ENCODE measurements at regions not wholly inside any gene's neighbourhood (a gene's known extent, or its start where the extent isn't known, plus 50 kb on each side); places are given as distances from the start of the nearest gene placed in this dataset.

DNA sequence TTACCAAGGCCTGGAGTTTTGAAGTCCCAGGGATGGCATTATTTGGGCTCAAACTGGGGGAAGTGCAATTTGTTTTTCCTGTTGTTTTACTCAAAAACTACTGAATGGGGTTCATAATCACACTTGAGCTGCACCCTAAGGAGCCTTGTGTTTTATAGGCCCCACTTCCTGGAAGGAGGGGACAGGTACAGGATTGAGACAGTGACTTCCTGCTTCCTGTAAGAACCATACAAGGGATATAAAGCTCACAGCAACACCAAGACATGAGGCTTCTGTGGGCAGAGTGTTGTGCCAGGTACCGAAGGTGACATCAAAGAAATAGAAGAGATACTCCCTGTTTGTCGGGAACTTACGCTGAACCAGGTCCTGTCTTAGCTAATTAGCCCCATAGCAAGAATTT is 70.4 kb upstream of the SKOR2 start:
- TF ChIP-seq NFIC (IDR thresholded peaks at IDR 0.05) = no peak
- TF ChIP-seq FOXM1 (IDR thresholded peaks at IDR 0.05; ENCODE audit: borderline replicate concordance, low read depth) = no peak
- TF ChIP-seq TCF12 (IDR thresholded peaks at IDR 0.05; ENCODE audit: low read depth) = no peak
- no peak for TF ChIP-seq TAF1 (IDR thresholded peaks at IDR 0.05; ENCODE audit: low read depth)
- TF ChIP-seq ZBTB7A (IDR thresholded peaks at IDR 0.05; ENCODE audit: low read depth) = no peak
- TF ChIP-seq RAD21 (IDR thresholded peaks at IDR 0.05; ENCODE audit: low read depth) = no peak
- TF ChIP-seq CREB1 (IDR thresholded peaks at IDR 0.05; ENCODE audit: low read depth) = no peak
- TF ChIP-seq YY1 (IDR thresholded peaks at IDR 0.05; ENCODE audit: low read depth) = no peak
- TF ChIP-seq, protein P1, sequence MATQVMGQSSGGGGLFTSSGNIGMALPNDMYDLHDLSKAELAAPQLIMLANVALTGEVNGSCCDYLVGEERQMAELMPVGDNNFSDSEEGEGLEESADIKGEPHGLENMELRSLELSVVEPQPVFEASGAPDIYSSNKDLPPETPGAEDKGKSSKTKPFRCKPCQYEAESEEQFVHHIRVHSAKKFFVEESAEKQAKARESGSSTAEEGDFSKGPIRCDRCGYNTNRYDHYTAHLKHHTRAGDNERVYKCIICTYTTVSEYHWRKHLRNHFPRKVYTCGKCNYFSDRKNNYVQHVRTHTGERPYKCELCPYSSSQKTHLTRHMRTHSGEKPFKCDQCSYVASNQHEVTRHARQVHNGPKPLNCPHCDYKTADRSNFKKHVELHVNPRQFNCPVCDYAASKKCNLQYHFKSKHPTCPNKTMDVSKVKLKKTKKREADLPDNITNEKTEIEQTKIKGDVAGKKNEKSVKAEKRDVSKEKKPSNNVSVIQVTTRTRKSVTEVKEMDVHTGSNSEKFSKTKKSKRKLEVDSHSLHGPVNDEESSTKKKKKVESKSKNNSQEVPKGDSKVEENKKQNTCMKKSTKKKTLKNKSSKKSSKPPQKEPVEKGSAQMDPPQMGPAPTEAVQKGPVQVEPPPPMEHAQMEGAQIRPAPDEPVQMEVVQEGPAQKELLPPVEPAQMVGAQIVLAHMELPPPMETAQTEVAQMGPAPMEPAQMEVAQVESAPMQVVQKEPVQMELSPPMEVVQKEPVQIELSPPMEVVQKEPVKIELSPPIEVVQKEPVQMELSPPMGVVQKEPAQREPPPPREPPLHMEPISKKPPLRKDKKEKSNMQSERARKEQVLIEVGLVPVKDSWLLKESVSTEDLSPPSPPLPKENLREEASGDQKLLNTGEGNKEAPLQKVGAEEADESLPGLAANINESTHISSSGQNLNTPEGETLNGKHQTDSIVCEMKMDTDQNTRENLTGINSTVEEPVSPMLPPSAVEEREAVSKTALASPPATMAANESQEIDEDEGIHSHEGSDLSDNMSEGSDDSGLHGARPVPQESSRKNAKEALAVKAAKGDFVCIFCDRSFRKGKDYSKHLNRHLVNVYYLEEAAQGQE (IDR thresholded peaks at IDR 0.05; ENCODE audit: low read depth) = no peak
- TF ChIP-seq, protein P2, sequence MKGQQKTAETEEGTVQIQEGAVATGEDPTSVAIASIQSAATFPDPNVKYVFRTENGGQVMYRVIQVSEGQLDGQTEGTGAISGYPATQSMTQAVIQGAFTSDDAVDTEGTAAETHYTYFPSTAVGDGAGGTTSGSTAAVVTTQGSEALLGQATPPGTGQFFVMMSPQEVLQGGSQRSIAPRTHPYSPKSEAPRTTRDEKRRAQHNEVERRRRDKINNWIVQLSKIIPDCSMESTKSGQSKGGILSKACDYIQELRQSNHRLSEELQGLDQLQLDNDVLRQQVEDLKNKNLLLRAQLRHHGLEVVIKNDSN (IDR thresholded peaks at IDR 0.05) = no peak
- no peak for TF ChIP-seq EGR1 (IDR thresholded peaks at IDR 0.05)

DNA sequence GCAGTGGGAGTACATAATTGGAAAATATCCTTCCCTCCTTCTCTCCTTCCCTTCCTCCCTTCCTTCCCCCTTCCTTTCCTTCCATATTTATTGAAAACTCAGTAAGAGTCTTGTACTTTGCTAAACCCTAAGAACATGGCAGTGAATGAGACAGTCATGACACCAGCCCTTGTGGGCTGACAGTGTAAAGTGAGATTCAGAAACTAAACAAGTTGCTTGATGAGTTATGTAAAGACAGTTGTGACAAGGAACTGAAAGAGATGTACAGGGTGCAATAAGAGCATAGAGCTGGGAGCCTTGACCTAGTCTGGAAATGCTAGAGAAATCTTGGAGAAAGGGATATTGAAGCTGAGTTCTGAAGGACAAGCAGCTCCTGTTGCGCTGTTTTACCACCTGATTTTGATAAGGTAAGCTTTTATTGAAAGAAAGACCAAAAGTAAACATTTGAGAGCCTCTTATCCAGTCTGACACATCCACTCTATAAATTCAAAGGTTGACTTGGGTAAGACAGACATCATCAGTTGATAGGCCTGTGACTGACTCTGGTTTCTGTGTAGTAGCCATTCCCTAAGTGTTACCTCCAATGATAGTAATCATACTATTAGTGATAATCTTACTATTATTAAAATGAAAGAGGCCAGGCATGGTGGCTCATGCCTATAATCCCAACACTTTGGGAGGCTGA is 66.5 kb upstream of the SKOR2 start:
- TF ChIP-seq TCF12 (IDR thresholded peaks at IDR 0.05; ENCODE audit: low read depth) (no peak), EGR1 (IDR thresholded peaks at IDR 0.05) (no peak), EP300 (IDR thresholded peaks at IDR 0.05; ENCODE audit: borderline replicate concordance) (no peak), CREB1 (IDR thresholded peaks at IDR 0.05; ENCODE audit: low read depth) (no peak), CEBPB (IDR thresholded peaks at IDR 0.05) (no peak), TEAD4 (IDR thresholded peaks at IDR 0.05) (no peak), ZBTB7A (IDR thresholded peaks at IDR 0.05; ENCODE audit: low read depth) (no peak)

DNA sequence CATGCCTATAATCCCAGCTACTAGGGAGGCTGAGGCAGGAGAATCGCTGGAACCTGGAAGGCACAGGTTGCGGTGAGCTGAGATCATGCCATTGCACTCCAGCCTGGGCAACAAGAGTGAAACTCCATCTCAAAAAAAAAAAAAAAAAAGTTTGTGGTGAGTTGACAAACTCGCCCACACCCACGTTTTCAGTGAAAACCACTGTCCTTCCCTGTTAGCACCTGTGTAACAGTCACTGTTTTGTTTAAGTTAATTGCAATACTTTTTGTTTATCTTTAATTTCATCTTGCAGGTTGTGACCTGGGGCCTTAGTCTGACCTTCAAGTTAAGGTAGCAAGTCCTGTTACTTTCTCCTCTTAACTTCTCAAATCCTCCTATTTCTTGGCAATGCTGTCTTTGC is 65.5 kb upstream of the SKOR2 start:
- TF ChIP-seq EP300 (IDR thresholded peaks at IDR 0.05; ENCODE audit: borderline replicate concordance) (no peak), FOXM1 (IDR thresholded peaks at IDR 0.05; ENCODE audit: borderline replicate concordance, low read depth) (no peak), YY1 (IDR thresholded peaks at IDR 0.05; ENCODE audit: low read depth) (no peak), CEBPB (IDR thresholded peaks at IDR 0.05) (no peak), RAD21 (IDR thresholded peaks at IDR 0.05; ENCODE audit: low read depth) (no peak), NFIC (IDR thresholded peaks at IDR 0.05) (no peak)
- TF ChIP-seq, protein P3, sequence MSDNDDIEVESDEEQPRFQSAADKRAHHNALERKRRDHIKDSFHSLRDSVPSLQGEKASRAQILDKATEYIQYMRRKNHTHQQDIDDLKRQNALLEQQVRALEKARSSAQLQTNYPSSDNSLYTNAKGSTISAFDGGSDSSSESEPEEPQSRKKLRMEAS (IDR thresholded peaks at IDR 0.05) = no peak
- TF ChIP-seq, protein P1 (IDR thresholded peaks at IDR 0.05; ENCODE audit: low read depth) = no peak

DNA sequence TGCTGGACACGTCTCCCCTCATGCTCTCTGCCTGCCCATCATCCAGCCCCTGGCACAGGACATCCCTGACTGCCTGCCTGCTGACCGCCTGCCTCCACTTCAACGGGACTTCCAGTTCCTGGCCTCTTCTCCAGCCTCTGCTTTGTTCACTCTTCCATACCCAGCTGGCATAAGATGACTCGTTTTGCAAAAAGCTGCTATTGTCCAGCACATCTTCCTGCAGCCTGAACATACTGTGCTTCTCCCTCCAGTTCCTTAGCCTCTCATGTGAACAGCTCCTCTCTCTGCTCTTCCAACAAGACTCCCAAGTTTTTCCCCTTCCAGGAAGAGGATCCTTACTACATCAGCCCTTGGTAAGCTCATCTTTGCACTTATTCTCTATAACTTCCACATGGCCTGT is 62.4 kb upstream of the SKOR2 start:
- TF ChIP-seq RAD21 (IDR thresholded peaks at IDR 0.05; ENCODE audit: low read depth) = no peak
- TF ChIP-seq, protein P2 (IDR thresholded peaks at IDR 0.05) = no peak
- no peak for TF ChIP-seq TEAD4 (IDR thresholded peaks at IDR 0.05)
- no peak for TF ChIP-seq CREB1 (IDR thresholded peaks at IDR 0.05; ENCODE audit: low read depth)
- TF ChIP-seq, protein P1 (IDR thresholded peaks at IDR 0.05; ENCODE audit: low read depth) = no peak
- no peak for TF ChIP-seq EP300 (IDR thresholded peaks at IDR 0.05; ENCODE audit: borderline replicate concordance)
- TF ChIP-seq FOXM1 (IDR thresholded peaks at IDR 0.05; ENCODE audit: borderline replicate concordance, low read depth) = no peak
- TF ChIP-seq, protein P3 (IDR thresholded peaks at IDR 0.05) = no peak
- no peak for TF ChIP-seq CEBPB (IDR thresholded peaks at IDR 0.05)
- TF ChIP-seq ZBTB7A (IDR thresholded peaks at IDR 0.05; ENCODE audit: low read depth) = no peak
- no peak for TF ChIP-seq NFIC (IDR thresholded peaks at IDR 0.05)
- no peak for TF ChIP-seq TCF12 (IDR thresholded peaks at IDR 0.05; ENCODE audit: low read depth)
- TF ChIP-seq EGR1 (IDR thresholded peaks at IDR 0.05) = no peak
